Right atrium auricular region (tissue), 2 donors: ENCODE measurements at regions not wholly inside any gene's neighbourhood (a gene's known extent, or its start where the extent isn't known, plus 50 kb on each side); places are given as distances from the start of the nearest gene placed in this dataset.

ENCODE experiments used
- DNase-seq: peaks from one replicate; pipeline ENCODE4 v3.0.0-alpha.2; 2019; ENCODE audit warnings: low spot score
- H3K27ac ChIP-seq, 2 donors: fragments of 200-600 bp; sonication (generic); 1 replicate in 1 of 2; 2 replicates in 1 of 2; pipeline ENCODE4 v1.5.1; 2016 to 2019
- H3K27me3 ChIP-seq, 2 donors: fragments of 200-600 bp; sonication (generic); one replicate each; pipeline versions ENCODE4 v1.5.1 to v1.6.0; 2017 to 2019
- H3K36me3 ChIP-seq: fragments of 200-600 bp; sonication (generic); one replicate; pipeline ENCODE4 v1.5.1; 2016
- H3K4me1 ChIP-seq, 2 donors: fragments of 200-600 bp; sonication (generic); one replicate each; pipeline versions ENCODE4 v1.5.1 to v1.6.0; 2017 to 2019
- H3K4me3 ChIP-seq, 2 donors: fragments of 200-600 bp; sonication (generic); 1 replicate in 1 of 2; 2 replicates in 1 of 2; pipeline ENCODE4 v1.5.1; 2017 to 2019; ENCODE audit warnings: mild to moderate bottlenecking in 1 of 2, moderate library complexity in 1 of 2
- H3K9me3 ChIP-seq, 2 donors: fragments of 200-600 bp; sonication (generic); one replicate each; pipeline ENCODE4 v1.5.1; 2019
- TF ChIP-seq, protein P1 (sequence below), 2 donors: fragments of 200-600 bp; sonication (generic); IDR thresholded peaks; one replicate each; pipeline ENCODE4 v1.5.1; 2019; ENCODE audit warnings: antibody characterized with exemption in 2 of 2

DNA sequence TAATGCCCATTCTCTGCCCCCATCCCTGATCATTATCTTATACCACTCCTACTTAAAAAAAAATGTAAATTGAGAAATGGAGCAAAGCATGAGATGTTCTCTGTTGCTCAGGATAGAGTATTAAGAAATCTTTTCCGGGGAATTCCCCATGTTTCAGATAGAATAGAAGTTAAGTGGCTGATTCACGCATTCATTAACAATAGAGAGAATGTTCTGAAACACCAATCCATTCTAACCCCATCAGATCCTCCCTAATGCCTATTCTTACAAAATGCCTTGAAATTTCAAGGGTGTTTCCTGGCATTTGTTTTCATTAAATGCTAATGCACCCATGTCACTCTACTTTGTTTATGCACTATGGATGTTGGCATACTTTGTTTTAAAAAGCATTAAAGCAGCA lies 101.1 kb downstream of the AREG start:
- peaks cover 0 to 13% of the 10 kb centered on the region in 2 donors for H3K4me1 ChIP-seq
- no peak for DNase-seq
- H3K27ac ChIP-seq = no peak overlapping the region
- H3K9me3 ChIP-seq = no peaks in the 10 kb centered on the region
- TF ChIP-seq, protein P1, sequence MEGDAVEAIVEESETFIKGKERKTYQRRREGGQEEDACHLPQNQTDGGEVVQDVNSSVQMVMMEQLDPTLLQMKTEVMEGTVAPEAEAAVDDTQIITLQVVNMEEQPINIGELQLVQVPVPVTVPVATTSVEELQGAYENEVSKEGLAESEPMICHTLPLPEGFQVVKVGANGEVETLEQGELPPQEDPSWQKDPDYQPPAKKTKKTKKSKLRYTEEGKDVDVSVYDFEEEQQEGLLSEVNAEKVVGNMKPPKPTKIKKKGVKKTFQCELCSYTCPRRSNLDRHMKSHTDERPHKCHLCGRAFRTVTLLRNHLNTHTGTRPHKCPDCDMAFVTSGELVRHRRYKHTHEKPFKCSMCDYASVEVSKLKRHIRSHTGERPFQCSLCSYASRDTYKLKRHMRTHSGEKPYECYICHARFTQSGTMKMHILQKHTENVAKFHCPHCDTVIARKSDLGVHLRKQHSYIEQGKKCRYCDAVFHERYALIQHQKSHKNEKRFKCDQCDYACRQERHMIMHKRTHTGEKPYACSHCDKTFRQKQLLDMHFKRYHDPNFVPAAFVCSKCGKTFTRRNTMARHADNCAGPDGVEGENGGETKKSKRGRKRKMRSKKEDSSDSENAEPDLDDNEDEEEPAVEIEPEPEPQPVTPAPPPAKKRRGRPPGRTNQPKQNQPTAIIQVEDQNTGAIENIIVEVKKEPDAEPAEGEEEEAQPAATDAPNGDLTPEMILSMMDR (IDR thresholded peaks at IDR 0.05) = no peak
- H3K4me3 ChIP-seq = no peak overlapping the region
- no peaks in the 10 kb centered on the region for H3K27me3 ChIP-seq
- H3K36me3 ChIP-seq = no peaks in the 10 kb centered on the region

DNA sequence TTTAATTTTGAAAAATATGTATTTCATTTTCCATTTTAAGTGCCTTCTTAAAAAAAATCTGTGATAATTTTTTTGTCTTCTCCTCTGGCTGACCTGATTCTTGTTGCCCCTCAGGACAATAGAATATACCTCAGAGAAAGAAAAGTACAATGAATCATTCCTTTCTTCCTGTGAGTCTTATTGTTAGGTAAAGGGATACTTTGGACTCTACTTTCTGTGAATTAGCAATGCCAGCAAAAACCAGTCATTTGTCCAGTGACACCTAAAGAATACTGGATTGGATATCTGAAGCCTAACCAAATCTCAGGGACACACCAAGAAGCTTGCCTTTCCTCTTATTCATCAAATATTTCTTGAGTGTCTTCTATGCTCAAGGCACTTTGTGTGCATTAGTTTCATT lies 102.1 kb downstream of the AREG start:
- DNase-seq = no peak
- TF ChIP-seq, protein P1 (IDR thresholded peaks at IDR 0.05) = no peak
- H3K9me3 ChIP-seq = no peaks in the 10 kb centered on the region
- no peak overlapping the region for H3K27ac ChIP-seq
- H3K4me3 ChIP-seq = no peak overlapping the region
- H3K27me3 ChIP-seq = no peaks in the 10 kb centered on the region
- peaks cover 0 to 13% of the 10 kb centered on the region in 2 donors for H3K4me1 ChIP-seq
- no peaks in the 10 kb centered on the region for H3K36me3 ChIP-seq

DNA sequence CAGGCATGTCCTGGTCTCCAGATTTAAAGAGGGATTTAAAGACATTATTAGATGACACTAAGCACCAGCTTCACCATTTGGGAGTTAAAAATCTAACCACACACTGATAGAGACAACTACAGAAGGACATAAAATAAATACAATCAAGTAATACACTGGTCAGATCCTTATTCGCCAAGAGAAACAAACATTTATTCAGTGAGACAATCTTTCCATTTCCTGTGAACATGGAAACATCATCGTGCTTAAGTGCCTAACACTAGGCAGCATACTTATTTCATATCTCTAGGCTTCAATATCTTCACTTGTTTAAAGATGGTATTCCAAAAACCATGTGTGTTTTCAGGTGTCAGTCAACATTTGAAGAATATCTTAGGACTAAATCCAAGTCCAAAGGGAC lies 103.6 kb downstream of the AREG start:
- Histone ChIP-seq H3K36me3 (no peaks in the 10 kb centered on the region), H3K4me1 (peaks cover 0 to 5% of the 10 kb centered on the region in 2 donors), H3K27ac (no peak overlapping the region), H3K4me3 (no peak overlapping the region), H3K9me3 (no peaks in the 10 kb centered on the region), H3K27me3 (no peaks in the 10 kb centered on the region)
- DNase-seq = no peak
- TF ChIP-seq, protein P1 (IDR thresholded peaks at IDR 0.05) = no peak

DNA sequence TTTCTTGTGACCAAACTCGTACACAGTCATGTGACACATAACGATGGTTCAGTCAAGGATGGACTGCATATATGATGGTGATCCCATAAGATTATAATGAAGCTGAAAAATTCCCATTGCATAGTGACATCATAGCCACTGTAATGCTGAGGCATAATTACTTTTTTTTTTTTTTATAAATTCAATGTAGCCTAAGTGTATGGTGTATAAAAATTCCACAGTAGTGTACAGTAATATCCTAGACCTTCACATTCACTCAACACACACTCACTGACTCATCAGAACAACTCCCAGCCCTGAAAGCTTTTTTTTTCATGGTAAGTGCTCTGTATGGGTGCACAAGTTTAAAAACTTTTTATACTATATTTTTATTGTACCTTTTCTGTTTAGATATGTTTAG lies 105.0 kb downstream of the AREG start:
- H3K36me3 ChIP-seq = no peaks in the 10 kb centered on the region
- no peaks in the 10 kb centered on the region for H3K4me1 ChIP-seq
- no peak for DNase-seq
- H3K27me3 ChIP-seq = no peaks in the 10 kb centered on the region
- TF ChIP-seq, protein P1 (IDR thresholded peaks at IDR 0.05) = no peak
- H3K4me3 ChIP-seq = no peak overlapping the region
- no peaks in the 10 kb centered on the region for H3K9me3 ChIP-seq
- no peak overlapping the region for H3K27ac ChIP-seq

DNA sequence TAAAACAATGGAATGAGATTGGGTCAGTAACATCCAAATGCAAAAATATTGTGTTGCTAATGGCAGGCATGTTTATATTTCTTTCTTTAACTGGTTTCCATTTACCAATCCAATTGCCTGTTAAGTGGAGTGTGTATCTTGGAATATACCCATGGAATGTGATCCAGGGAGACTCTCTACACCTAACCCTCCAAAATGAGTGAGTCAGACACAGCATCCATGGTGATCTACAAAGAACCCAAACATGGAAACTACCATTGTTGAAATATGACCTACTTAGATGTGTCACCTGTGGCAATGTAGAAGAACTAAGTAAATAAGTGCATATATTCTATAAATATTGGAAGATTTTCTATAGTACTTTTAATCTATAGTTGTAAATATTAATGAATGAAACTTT lies 110.3 kb downstream of the AREG start:
- Histone ChIP-seq H3K27ac (no peak overlapping the region), H3K4me1 (no peaks in the 10 kb centered on the region), H3K36me3 (no peaks in the 10 kb centered on the region), H3K27me3 (no peaks in the 10 kb centered on the region), H3K9me3 (no peaks in the 10 kb centered on the region), H3K4me3 (no peak overlapping the region)
- no peak for DNase-seq
- TF ChIP-seq, protein P1 (IDR thresholded peaks at IDR 0.05) = no peak

DNA sequence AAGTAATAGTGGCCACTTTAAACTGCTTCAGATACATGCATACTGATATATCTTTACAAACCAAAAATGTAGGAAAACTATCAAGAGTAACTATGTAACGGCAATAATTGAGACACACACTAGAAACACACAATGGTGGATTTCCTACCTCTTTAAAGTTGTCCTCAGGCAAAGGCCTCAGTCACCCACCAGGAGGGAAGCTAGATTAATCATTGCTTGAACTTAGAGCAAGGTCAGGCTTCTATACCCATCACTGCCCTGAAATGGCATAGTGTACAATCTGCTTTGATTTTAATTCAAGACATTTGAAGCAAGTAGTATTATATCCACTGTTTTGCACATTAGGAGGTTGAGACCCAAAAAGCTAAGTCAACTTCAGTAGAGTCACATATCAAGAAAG lies 110.9 kb downstream of the AREG start:
- no peaks in the 10 kb centered on the region for H3K36me3 ChIP-seq
- no peak overlapping the region for H3K27ac ChIP-seq
- H3K27me3 ChIP-seq = no peaks in the 10 kb centered on the region
- H3K4me3 ChIP-seq = no peak overlapping the region
- TF ChIP-seq, protein P1 (IDR thresholded peaks at IDR 0.05) = no peak
- no peaks in the 10 kb centered on the region for H3K4me1 ChIP-seq
- H3K9me3 ChIP-seq = no peaks in the 10 kb centered on the region
- no peak for DNase-seq
